ENCODE measurements at regions not wholly inside any gene's neighbourhood (a gene's known extent, or its start where the extent isn't known, plus 50 kb on each side); places are given as distances from the start of the nearest gene placed in this dataset.

GRCh38 chr18:65025756-65026155 lies 725.1 kb upstream of the CDH7 start:
- FAIRE-seq (no peak), ATAC-seq (no peak), DNase-seq (ENCODE audit: low spot score) (no peak)
- no peaks in the 10 kb centered on the region for H3K4me1 ChIP-seq (ENCODE audit: insufficient read depth, low read length)
- no peak for TF ChIP-seq RFXANK (CRISPR knock-in tag; IDR thresholded peaks at IDR 0.05)
- no peak for TF ChIP-seq ZNF484 (CRISPR knock-in tag; IDR thresholded peaks at IDR 0.05; ENCODE audit: borderline replicate concordance, low read depth)
- no peak for TF ChIP-seq ARID2 (CRISPR knock-in tag; IDR thresholded peaks at IDR 0.05; ENCODE audit: borderline replicate concordance)
- TF ChIP-seq ZNF720 (CRISPR knock-in tag; IDR thresholded peaks at IDR 0.05) = no peak
- no peak for TF ChIP-seq ZNF619 (CRISPR knock-in tag; IDR thresholded peaks at IDR 0.05)
- TF ChIP-seq ZNF7 (CRISPR knock-in tag; IDR thresholded peaks at IDR 0.05) = no peak
- no peak overlapping the region for H2AFZ ChIP-seq (ENCODE audit: low read length)
- H3K36me3 ChIP-seq (replicated peaks in 1 of 2; ENCODE audit: control insufficient read depth in 1 of 2, insufficient read depth in 2 of 2, low read length in 2 of 2) = no peaks in the 10 kb centered on the region
- H3K27me3 ChIP-seq (ENCODE audit: control insufficient read depth in 1 of 2, insufficient read depth in 2 of 2, low read length in 2 of 2) = no peaks in the 10 kb centered on the region
- intact Hi-C loops (cut with micrococcal nuclease; ENCODE audit: unreplicated experiment) (no loop called here), in situ Hi-C loops (cut with HindIII; ENCODE audit: extremely low pct_ligation_motif_present, low pct_unique_long_range_greater_than_20kb) (no loop called here)
- no peak overlapping the region for H3K4me3 ChIP-seq (replicated peaks in 1 of 3; ENCODE audit: insufficient read depth in 1 of 3, low read depth in 2 of 3, low read length in 3 of 3)
- H3K4me2 ChIP-seq (ENCODE audit: low read depth, low read length) = no peak overlapping the region
- no peak overlapping the region for H3K27ac ChIP-seq (ENCODE audit: extremely low read length, insufficient read depth, low read length)
- BruUV-seq (replicated peaks) = no TSS peak
- ChIA-PET POLR2A (no interaction called here), CTCF (ENCODE audit: low intra/inter-chr PET ratio, low total read pairs) (no interaction called here)
- H4K20me1 ChIP-seq (ENCODE audit: insufficient read depth, low read length) = no peaks in the 10 kb centered on the region
- no peaks in the 10 kb centered on the region for H3K79me2 ChIP-seq (ENCODE audit: insufficient read depth, low read length)
- no peak overlapping the region for H3K9ac ChIP-seq (ENCODE audit: insufficient read depth, low read depth, low read length)
- H3K9me3 ChIP-seq (ENCODE audit: low read length) = 0 out of 2 replicates have a peak, but pooled peaks cover 3% of the 10 kb centered on the region
- WGBS (ENCODE audit: low lambda C conversion rate) = 4% methylated on average over 2 of the region's 2 CpGs

GRCh38 chr18:65021021-65021420 lies 729.8 kb upstream of the CDH7 start:
- ATAC-seq = no peak
- no peaks in the 10 kb centered on the region for H3K79me2 ChIP-seq (ENCODE audit: insufficient read depth, low read length)
- H3K4me1 ChIP-seq (ENCODE audit: insufficient read depth, low read length) = no peaks in the 10 kb centered on the region
- CTCF ChIA-PET (ENCODE audit: low intra/inter-chr PET ratio, low total read pairs) = no interaction called here
- POLR2A ChIA-PET = no interaction called here
- DNase-seq (ENCODE audit: low spot score) = no peak
- no peaks in the 10 kb centered on the region for H4K20me1 ChIP-seq (ENCODE audit: insufficient read depth, low read length)
- intact Hi-C loops (cut with micrococcal nuclease; ENCODE audit: unreplicated experiment) = no loop called here
- H2AFZ ChIP-seq (ENCODE audit: low read length) = no peak overlapping the region
- H3K9ac ChIP-seq (ENCODE audit: insufficient read depth, low read depth, low read length) = no peak overlapping the region
- BruUV-seq (replicated peaks) = no TSS peak
- H3K27me3 ChIP-seq (ENCODE audit: control insufficient read depth in 1 of 2, insufficient read depth in 2 of 2, low read length in 2 of 2) = no peaks in the 10 kb centered on the region
- H3K4me3 ChIP-seq (replicated peaks in 1 of 3; ENCODE audit: insufficient read depth in 1 of 3, low read depth in 2 of 3, low read length in 3 of 3) = no peak overlapping the region
- WGBS (ENCODE audit: low lambda C conversion rate) = 3% methylated on average over 2 of the region's 2 CpGs
- no peak overlapping the region for H3K4me2 ChIP-seq (ENCODE audit: low read depth, low read length)
- in situ Hi-C loops (cut with HindIII; ENCODE audit: extremely low pct_ligation_motif_present, low pct_unique_long_range_greater_than_20kb) = no loop called here
- 0 out of 2 replicates have a peak, but pooled peaks cover 3% of the 10 kb centered on the region for H3K9me3 ChIP-seq (ENCODE audit: low read length)
- H3K27ac ChIP-seq (ENCODE audit: extremely low read length, insufficient read depth, low read length) = no peak overlapping the region
- H3K36me3 ChIP-seq (replicated peaks in 1 of 2; ENCODE audit: control insufficient read depth in 1 of 2, insufficient read depth in 2 of 2, low read length in 2 of 2) = no peaks in the 10 kb centered on the region
- no peak for FAIRE-seq
- TF ChIP-seq GPBP1L1 (CRISPR knock-in tag; IDR thresholded peaks at IDR 0.05) = no peak
- TF ChIP-seq JUNB (CRISPR knock-in tag; IDR thresholded peaks at IDR 0.05; ENCODE audit: borderline replicate concordance) = no peak
- no peak for TF ChIP-seq IKZF4 (CRISPR knock-in tag; IDR thresholded peaks at IDR 0.05; ENCODE audit: borderline replicate concordance, low read depth, not compliant biosample characterization)
- TF ChIP-seq ZNF333 (CRISPR knock-in tag; IDR thresholded peaks at IDR 0.05; ENCODE audit: borderline replicate concordance) = no peak
- TF ChIP-seq SP1 (IDR thresholded peaks at IDR 0.05) = no peak
- no peak for TF ChIP-seq SP1 (CRISPR knock-in tag; IDR thresholded peaks at IDR 0.05)
- no peak for TF ChIP-seq POLR2G (IDR thresholded peaks at IDR 0.05; ENCODE audit: low read depth, low read length)
- no peak for TF ChIP-seq EHMT2 (IDR thresholded peaks at IDR 0.05; ENCODE audit: borderline replicate concordance, low read depth, low read length)
- no peak for TF ChIP-seq ZMAT3 (CRISPR knock-in tag; conservative IDR thresholded peaks at IDR 0.05)
- TF ChIP-seq YEATS4 (CRISPR knock-in tag; IDR thresholded peaks at IDR 0.05; ENCODE audit: borderline replicate concordance) = no peak
- no peak for TF ChIP-seq SALL2 (CRISPR knock-in tag; IDR thresholded peaks at IDR 0.05)
- no peak for TF ChIP-seq DMAP1 (CRISPR knock-in tag; IDR thresholded peaks at IDR 0.05)
- no peak for TF ChIP-seq ZNF431 (CRISPR knock-in tag; IDR thresholded peaks at IDR 0.05; ENCODE audit: borderline replicate concordance, low read depth)
- no peak for TF ChIP-seq ELF4 (CRISPR knock-in tag; IDR thresholded peaks at IDR 0.05; ENCODE audit: borderline replicate concordance)
- TF ChIP-seq BHLHE40 (IDR thresholded peaks at IDR 0.05; ENCODE audit: low read length) = no peak
- no peak for TF ChIP-seq ZNF678 (CRISPR knock-in tag; IDR thresholded peaks at IDR 0.05)
- TF ChIP-seq U2AF2 (IDR thresholded peaks at IDR 0.05; ENCODE audit: low read depth, low read length) = no peak
